Nephron progenitor cell (in vitro differentiated cells): ENCODE measurements at regions not wholly inside any gene's neighbourhood (a gene's known extent, or its start where the extent isn't known, plus 50 kb on each side); places are given as distances from the start of the nearest gene placed in this dataset.
"Not testable (repeated sequence)": the region's sequence is repeated elsewhere in the genome, so short reads cannot be mapped to it uniquely, and the experiment has no call there.

Source experiments
- DNase-seq: peaks from one replicate; pipeline ENCODE4 v3.0.0; 2021
- H3K27ac Mint-ChIP-seq: 2 replicates; pipeline ENCODE4 v1.8.0; 2021; ENCODE audit warnings: mild to moderate bottlenecking, moderate library complexity, mixed read lengths
- H3K27me3 Mint-ChIP-seq: 2 replicates; pipeline ENCODE4 v1.8.0; 2021; ENCODE audit warnings: mild to moderate bottlenecking, low read depth, mixed read lengths; ENCODE audit not compliant: poor library complexity
- H3K36me3 Mint-ChIP-seq: 2 replicates; pipeline ENCODE4 v1.8.0; 2021; ENCODE audit warnings: low read depth, mixed read lengths
- H3K4me1 Mint-ChIP-seq: 2 replicates; pipeline ENCODE4 v1.8.0; 2021; ENCODE audit warnings: mixed read lengths
- H3K4me3 Mint-ChIP-seq: 2 replicates; pipeline ENCODE4 v1.8.0; 2021; ENCODE audit warnings: mild to moderate bottlenecking, moderate library complexity, mixed read lengths
- H3K9me3 Mint-ChIP-seq: 2 replicates; pipeline ENCODE4 v1.8.0; 2021; ENCODE audit warnings: mild to moderate bottlenecking, moderate library complexity, mixed read lengths

DNA sequence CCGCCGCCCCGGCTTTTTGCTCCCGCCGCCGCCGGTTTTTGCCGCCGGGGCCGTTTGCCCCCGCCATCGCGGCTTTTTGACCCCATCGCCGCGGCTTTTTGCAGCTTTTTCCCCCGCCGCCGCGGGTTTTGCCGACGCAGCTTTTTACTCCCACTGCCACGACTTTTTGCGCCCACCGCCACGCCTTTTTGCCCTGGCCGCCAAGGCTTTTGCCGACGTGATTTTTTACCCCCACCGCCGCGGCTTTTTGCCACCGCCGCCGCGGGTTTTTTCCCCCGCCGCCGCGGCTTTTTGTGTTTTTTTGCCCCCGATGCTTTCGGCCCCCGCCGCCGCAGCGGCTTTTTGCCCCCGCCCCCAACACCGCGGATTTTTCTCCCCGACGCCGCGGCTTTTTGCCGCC lies 5001.9 kb upstream of the OR11H1 start:
- not testable (repeated sequence) for H3K9me3 Mint-ChIP-seq, H3K27me3 Mint-ChIP-seq, H3K27ac Mint-ChIP-seq, H3K36me3 Mint-ChIP-seq, H3K4me1 Mint-ChIP-seq, DNase-seq, H3K4me3 Mint-ChIP-seq

DNA sequence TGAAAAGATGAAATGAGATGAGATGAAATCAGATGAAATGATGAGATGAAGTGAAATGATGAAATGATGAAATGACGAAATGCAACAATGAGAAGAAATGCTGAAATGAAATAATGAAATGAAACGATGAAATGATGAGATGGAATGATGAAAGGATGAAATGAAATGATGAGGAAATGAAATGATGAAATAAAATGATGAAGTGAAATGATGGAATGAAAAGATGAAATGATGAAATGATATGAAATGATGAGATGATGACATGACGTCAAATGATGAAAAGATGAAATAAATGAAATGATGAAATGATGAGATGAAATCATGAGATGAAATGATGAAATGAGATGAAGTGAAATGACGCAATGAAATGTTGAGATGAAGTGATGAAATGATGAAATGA lies 4996.9 kb upstream of the OR11H1 start:
- not testable (repeated sequence) for H3K36me3 Mint-ChIP-seq, H3K9me3 Mint-ChIP-seq, H3K4me3 Mint-ChIP-seq, H3K27ac Mint-ChIP-seq, H3K27me3 Mint-ChIP-seq, H3K4me1 Mint-ChIP-seq, DNase-seq

DNA sequence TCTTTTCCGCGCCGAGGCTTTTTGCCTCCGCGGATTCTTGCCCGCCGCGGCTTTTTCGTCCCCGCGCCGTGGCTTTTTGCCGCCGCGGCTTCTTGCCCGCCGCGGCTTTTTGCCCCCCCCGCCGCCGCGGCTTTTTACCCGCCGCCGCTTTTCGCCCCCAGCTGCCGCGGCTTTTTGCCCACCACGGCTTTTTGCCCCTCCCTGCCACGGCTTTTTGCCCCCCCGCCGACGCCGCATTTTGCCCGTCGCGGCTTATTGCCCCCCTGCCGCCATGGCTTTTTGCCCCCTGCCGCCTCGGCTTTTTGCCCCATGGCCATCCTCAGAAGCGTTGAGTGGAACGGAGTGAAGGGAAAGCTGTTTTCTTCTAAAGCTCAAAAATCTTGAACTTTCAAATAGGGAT lies 4955.5 kb upstream of the OR11H1 start:
- not testable (repeated sequence) for DNase-seq, H3K27ac Mint-ChIP-seq, H3K36me3 Mint-ChIP-seq, H3K9me3 Mint-ChIP-seq, H3K27me3 Mint-ChIP-seq, H3K4me1 Mint-ChIP-seq, H3K4me3 Mint-ChIP-seq

DNA sequence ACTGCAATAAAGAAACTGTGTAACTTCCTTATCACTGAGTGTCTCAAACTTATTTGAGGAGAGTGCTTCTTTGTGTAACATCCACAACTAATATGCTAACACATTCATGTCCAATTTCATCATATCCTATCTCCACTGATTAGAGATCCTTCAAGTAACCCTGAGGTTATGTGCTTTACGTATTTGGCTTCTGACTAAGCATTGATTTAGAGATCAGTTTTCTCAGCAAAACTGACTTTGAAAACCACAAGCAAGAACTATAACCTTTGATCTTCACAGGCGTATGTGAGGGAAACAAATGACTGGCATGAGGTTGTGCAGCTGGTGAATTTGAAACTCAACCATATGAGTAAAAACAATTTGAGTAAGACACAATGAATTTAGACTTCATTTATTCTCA lies 4926.9 kb upstream of the OR11H1 start:
- H3K27ac Mint-ChIP-seq, H3K4me3 Mint-ChIP-seq, H3K36me3 Mint-ChIP-seq, H3K4me1 Mint-ChIP-seq, H3K9me3 Mint-ChIP-seq, H3K27me3 Mint-ChIP-seq, DNase-seq: not testable (repeated sequence)

DNA sequence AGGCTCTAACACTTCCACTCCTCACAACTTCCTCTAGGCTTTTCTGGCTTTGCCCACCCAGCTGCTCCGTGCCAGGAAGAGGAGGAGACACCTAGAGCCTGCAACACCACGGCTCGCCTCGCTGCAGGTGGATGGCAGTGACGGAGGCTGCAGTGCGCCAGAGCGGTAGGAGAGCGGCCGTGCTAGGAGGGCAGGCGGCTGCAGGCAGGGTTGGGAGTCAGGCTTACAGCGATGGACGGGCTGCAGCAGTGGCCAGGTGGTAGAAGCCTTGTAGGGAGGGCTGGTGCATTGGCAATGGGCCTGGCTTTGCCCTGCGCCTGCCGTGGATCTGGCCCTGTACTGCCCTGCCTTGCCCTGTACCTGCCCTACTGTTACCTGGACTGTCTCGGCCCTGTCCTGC lies 4896.0 kb upstream of the OR11H1 start:
- not testable (repeated sequence) for H3K4me3 Mint-ChIP-seq, H3K27me3 Mint-ChIP-seq, H3K9me3 Mint-ChIP-seq, H3K36me3 Mint-ChIP-seq, H3K27ac Mint-ChIP-seq, H3K4me1 Mint-ChIP-seq, DNase-seq

DNA sequence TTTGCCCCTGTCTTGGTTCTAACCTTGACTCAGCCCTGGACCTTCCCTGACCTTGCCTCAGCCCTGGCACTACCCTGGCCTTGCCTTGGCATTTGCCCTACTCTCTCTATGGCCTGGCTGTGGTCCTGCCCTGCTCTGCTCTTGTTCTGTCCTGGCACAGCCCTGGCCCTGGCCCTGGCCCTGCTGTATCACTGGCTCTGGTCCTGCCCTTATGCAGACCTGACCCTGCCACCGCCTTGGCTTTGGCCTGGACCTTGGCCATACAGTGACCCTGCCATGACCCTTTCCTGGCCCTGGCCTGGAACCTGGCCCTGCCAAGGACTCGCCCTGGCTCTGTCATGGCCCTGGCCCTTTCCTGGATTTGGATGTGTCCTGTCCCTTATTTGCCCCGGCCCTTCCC lies 4892.7 kb upstream of the OR11H1 start:
- not testable (repeated sequence) for DNase-seq, H3K36me3 Mint-ChIP-seq, H3K27ac Mint-ChIP-seq, H3K4me1 Mint-ChIP-seq, H3K9me3 Mint-ChIP-seq, H3K27me3 Mint-ChIP-seq, H3K4me3 Mint-ChIP-seq

DNA sequence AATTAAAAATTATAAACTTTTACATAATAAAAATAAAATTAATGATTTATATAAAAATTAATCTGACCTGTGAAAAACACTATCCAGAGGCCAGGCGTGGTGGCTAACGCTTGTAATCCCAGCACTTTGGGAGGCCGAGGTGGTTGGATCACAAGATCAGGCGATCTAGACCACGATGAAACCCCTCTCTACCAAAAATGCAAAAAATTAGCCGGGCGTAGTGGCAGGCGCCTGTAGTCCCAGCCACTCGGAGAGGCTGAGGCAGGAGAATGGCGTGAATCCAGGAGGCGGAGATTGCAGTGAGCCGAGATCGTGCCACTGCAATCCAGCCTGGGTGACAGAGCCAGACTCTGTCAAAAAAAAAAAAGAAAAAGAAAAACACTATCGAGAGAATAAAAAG lies 4865.2 kb upstream of the OR11H1 start:
- H3K4me3 Mint-ChIP-seq, DNase-seq, H3K36me3 Mint-ChIP-seq: not testable (repeated sequence)

DNA sequence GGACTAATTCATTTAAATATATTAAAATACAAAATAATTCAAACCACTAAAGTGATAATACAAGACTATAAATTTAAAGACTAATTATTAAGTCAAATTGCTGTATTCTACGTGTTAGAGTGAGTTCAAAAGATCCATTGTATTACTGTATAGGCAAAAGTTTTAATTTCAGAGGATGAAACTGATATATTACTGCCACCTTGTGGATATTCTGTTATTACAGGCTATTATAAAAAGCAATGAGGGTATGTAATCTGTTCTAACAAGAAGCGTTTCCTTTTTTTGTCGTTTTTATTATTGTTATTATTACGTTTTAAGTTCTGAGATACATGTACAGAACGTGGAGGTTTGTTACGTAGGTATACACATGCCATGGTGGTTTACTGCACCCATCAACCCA lies 4854.9 kb upstream of the OR11H1 start:
- H3K4me1 Mint-ChIP-seq, DNase-seq, H3K9me3 Mint-ChIP-seq, H3K27ac Mint-ChIP-seq, H3K4me3 Mint-ChIP-seq, H3K27me3 Mint-ChIP-seq, H3K36me3 Mint-ChIP-seq: not testable (repeated sequence)

More for the DNA sequence above, 4865.2 kb upstream of the OR11H1 start:
- not testable (repeated sequence) for H3K27me3 Mint-ChIP-seq, H3K9me3 Mint-ChIP-seq, H3K27ac Mint-ChIP-seq, H3K4me1 Mint-ChIP-seq

DNA sequence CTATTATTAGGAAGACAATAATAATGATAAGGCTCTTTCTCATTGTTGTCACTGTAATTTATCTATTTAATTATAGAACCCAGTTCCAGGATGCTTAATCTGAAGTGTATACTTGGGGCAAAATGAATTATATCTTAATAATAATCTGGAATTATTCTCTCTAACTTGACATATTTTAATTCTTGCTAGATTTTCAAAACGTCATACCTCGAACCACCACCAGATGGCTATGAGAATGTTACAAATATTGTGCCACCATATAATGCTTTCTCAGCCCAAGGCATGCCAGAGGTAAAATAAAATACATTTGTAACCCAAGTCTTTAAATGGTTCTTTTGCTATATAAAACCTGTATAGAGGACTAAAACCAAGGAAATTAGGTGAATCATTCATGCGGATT lies 4849.3 kb upstream of the OR11H1 start:
- H3K36me3 Mint-ChIP-seq, H3K9me3 Mint-ChIP-seq, DNase-seq, H3K4me1 Mint-ChIP-seq, H3K27me3 Mint-ChIP-seq, H3K27ac Mint-ChIP-seq, H3K4me3 Mint-ChIP-seq: not testable (repeated sequence)

DNA sequence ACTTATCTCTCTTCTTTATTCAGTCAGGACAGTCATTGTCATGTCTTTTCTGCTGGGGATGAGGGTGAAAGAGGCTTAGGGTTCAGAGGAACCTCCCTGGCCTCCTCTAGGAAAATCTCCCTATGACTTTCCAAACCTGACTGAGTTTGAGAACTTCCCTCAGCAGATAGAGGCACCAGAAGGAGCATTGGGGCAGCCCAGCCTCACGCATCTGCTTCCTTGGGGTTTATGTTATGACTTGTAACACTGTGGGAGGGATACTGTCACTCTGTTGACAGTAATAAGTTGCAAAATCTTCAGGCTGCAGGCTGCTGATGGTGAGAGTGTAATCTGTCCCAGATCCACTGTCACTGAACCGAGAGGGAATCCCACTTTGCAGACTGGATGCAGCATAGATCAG lies 4842.6 kb upstream of the OR11H1 start:
- H3K4me3 Mint-ChIP-seq, H3K9me3 Mint-ChIP-seq, H3K27me3 Mint-ChIP-seq, H3K4me1 Mint-ChIP-seq, H3K27ac Mint-ChIP-seq, H3K36me3 Mint-ChIP-seq, DNase-seq: not testable (repeated sequence)

DNA sequence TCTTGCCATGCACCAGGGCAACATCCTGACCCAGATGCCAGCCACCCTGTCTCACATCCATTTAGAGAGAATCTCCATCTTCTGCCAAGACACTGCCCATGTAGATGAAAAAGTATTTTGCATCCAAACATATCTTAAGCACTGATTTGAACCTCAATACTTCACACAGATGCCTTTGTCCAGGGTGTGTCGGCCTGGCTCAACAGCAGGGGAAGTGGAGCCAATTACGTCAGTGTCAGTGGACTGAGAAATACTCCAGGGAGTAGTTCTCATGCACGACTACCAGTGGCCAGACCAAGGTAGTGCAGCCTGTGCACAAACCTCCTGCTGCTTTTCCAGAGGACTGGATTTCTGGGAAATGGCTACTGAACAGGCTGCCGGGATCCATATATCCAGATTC lies 4840.7 kb upstream of the OR11H1 start:
- H3K9me3 Mint-ChIP-seq, H3K4me1 Mint-ChIP-seq, DNase-seq: not testable (repeated sequence)

DNA sequence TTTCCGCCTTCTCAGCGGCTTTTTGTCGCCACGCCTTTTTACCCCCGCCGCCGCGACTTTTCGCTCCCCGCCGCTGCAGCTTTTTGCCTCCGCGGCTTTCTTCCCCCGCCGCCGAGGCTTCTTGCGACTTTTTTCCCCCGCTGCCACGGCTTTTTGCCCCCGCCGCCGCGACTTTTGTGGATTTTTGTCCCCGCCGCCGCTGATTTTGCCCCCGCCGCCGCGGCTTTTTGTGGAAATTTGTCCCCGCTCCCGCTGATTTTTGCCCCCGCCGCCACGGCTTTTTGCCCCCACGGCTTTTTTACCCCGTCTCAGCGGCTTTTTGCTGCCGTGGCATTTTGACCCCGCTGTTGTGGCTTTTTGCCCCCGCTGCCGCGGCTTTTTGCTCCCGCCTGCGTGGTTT lies 4829.2 kb upstream of the OR11H1 start:
- H3K4me3 Mint-ChIP-seq, H3K9me3 Mint-ChIP-seq, H3K36me3 Mint-ChIP-seq, H3K27ac Mint-ChIP-seq, DNase-seq, H3K27me3 Mint-ChIP-seq, H3K4me1 Mint-ChIP-seq: not testable (repeated sequence)

More for the DNA sequence above, 4840.7 kb upstream of the OR11H1 start:
- H3K27ac Mint-ChIP-seq, H3K4me3 Mint-ChIP-seq, H3K27me3 Mint-ChIP-seq, H3K36me3 Mint-ChIP-seq: not testable (repeated sequence)

DNA sequence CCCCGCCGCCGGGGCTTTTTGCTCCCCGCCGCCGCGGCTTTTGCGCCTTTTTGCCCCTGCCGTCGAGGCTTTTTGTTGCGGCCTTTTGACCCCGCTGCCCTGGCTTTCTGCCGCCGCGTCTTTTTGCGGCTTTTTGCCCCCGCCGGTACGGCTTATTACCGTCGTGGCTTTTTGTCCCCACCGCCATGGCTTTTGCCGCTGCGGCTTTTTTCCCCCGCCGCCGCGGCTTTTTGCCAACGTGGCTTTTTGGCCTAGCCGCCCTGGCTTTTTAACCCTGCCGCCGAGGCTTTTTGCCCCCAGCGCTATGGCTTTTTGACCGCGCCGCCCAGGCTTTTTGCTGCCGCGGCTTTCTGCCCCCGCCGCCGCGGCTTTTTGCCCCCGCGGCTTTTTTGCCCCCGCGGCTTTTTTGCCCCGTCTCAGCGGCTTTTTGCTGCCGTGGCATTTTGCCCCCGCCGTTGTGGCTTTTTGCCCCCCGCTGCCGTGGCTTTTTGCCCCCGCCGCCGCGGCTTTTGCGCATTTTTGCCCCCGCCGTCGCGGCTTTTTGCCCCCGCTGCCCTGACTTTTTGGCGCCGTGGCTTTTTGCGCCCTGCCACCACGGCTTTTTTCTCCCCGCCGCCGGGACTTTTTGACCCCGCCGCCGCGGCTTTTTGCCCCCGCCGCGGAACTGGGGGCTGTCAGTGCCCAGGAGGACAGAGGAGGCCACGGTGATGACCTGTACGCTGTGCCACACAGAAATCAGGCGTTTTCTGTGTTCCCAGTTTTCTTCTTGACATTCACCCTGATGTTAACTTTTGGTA lies 4828.5 kb upstream of the OR11H1 start:
- not testable (repeated sequence) for H3K27me3 Mint-ChIP-seq, H3K4me1 Mint-ChIP-seq, H3K4me3 Mint-ChIP-seq, DNase-seq, H3K36me3 Mint-ChIP-seq, H3K27ac Mint-ChIP-seq, H3K9me3 Mint-ChIP-seq

DNA sequence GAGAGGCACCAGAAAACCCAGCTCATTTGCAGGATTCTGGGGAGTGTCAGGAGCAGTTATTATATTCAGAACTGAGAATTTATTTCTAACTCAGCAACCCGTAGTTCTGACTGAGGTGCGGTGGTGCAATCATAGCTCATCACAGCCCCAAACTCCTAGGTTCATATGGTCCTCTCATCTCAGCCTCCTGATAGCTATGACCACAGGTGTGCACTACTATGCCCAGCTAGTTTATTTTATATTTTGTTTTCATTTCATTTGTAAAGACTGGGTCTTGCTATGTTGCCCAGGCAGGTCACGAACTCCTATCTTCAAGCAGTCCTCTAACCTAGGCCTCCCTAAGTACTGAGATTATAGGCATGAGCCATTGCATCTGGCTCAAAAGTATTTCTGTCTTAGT lies 4819.8 kb upstream of the OR11H1 start:
- peaks cover 29% of the 10 kb centered on the region for H3K9me3 Mint-ChIP-seq
- not testable (repeated sequence) for H3K4me3 Mint-ChIP-seq, H3K27me3 Mint-ChIP-seq, H3K36me3 Mint-ChIP-seq, DNase-seq, H3K27ac Mint-ChIP-seq, H3K4me1 Mint-ChIP-seq

DNA sequence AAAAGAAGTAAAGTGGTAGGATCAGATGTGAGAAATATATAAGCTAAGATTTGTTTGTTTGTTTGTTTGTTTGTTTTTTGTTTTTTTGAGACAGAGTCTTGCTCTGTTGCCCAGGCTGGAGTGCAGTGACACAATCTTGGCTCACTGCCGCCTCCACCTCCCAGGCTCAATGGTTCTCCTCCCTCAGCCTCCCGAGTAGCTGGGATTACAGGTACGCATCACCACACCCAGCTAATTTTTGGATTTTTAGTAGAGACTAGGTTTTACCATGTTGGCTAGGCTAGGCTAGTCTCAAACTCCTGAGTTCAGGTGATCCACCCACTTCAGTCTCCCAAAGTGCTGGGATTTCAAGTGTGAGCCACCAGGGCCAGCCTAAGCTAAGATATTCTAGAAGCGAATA lies 4817.1 kb upstream of the OR11H1 start:
- not testable (repeated sequence) for H3K4me1 Mint-ChIP-seq

More for the DNA sequence above, 4817.1 kb upstream of the OR11H1 start:
- H3K4me3 Mint-ChIP-seq, DNase-seq, H3K36me3 Mint-ChIP-seq, H3K27ac Mint-ChIP-seq, H3K27me3 Mint-ChIP-seq: not testable (repeated sequence)
- peaks cover 51% of the 10 kb centered on the region for H3K9me3 Mint-ChIP-seq
